ENCODE measurements at regions not wholly inside any gene's neighbourhood (a gene's known extent, or its start where the extent isn't known, plus 50 kb on each side); places are given as distances from the start of the nearest gene placed in this dataset.
"Not testable (repeated sequence)": the region's sequence is repeated elsewhere in the genome, so short reads cannot be mapped to it uniquely, and the experiment has no call there.

- H3K9me3 Mint-ChIP-seq: no peaks in the 10 kb centered on the region
- POLR2A ChIA-PET: no interaction called here
- H3K4me3 Mint-ChIP-seq: no peak overlapping the region
- H3K36me3 Mint-ChIP-seq (ENCODE audit: low read depth): no peaks in the 10 kb centered on the region
- CTCF ChIA-PET: no interaction called here
- DNase-seq: no peak
- no peaks in the 10 kb centered on the region for H3K27me3 Mint-ChIP-seq
- H3K4me1 Mint-ChIP-seq: peaks cover 11% of the 10 kb centered on the region
- no peak overlapping the region for H3K27ac Mint-ChIP-seq
Measured at GRCh38 chr1:38744452-38745350, 114.9 kb downstream of the RRAGC start.

DNA sequence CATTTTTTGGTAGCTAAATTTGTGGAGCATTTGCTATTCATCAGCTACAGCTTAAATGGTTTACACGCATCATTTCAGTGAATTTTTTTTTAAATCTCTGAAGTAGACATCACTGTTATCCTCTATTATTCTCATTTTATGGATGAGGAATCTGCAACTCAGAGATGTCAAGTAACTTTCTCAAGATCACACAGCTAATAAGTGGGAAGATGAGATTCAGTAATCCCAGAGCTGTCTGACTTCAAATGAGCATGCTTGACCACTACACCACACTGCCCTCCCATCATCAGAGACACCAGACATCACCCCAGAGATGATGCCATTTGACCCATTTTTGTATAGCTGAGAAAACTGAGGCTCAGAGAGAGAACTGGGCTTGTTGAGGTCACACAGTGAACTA lies 116.4 kb downstream of the RRAGC start:
- ChIA-PET CTCF (interaction anchor here (0.7 kb wide), 2 partner anchors 14 to 115 kb away, joined by 3 read pairs; no protein-coding TSS in a partner anchor), POLR2A (no interaction called here)
- no peak for DNase-seq
- Mint-ChIP-seq H3K36me3 (ENCODE audit: low read depth) (no peaks in the 10 kb centered on the region), H3K4me1 (peaks cover 11% of the 10 kb centered on the region), H3K27ac (no peak overlapping the region), H3K4me3 (no peak overlapping the region), H3K9me3 (no peaks in the 10 kb centered on the region), H3K27me3 (peaks cover 3% of the 10 kb centered on the region)

- Mint-ChIP-seq H3K36me3 (ENCODE audit: low read depth) (no peaks in the 10 kb centered on the region), H3K27ac (no peak overlapping the region), H3K4me1 (peaks cover 6% of the 10 kb centered on the region), H3K27me3 (peaks cover 3% of the 10 kb centered on the region), H3K9me3 (no peaks in the 10 kb centered on the region), H3K4me3 (no peak overlapping the region)
- ChIA-PET CTCF (no interaction called here), POLR2A (no interaction called here)
- DNase-seq: no peak
Measured at GRCh38 chr1:38741341-38741740, 118.2 kb downstream of the RRAGC start.

DNA sequence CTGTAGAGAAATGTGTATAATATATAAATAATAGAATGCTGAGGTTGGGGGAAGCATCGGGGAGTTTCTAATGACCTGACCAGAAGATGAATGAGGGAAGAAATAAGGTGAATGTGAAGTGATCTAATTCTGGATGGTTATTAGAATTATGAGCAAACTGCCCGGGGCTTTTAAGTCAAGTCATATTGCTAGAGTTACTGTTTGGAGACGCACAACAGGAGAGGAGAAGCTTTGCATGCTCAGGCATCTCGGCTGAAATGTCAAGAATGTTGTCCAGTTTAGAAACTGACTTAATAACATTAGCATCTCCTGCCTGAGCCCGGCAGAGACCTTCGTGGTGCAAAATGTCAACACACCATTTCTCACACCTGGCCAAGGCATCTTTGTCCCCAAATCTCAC lies 119.1 kb downstream of the RRAGC start:
- Mint-ChIP-seq H3K27me3 (peaks cover 5% of the 10 kb centered on the region), H3K4me1 (peaks cover under 1% of the 10 kb centered on the region), H3K4me3 (no peak overlapping the region), H3K9me3 (no peaks in the 10 kb centered on the region), H3K36me3 (ENCODE audit: low read depth) (no peaks in the 10 kb centered on the region), H3K27ac (no peak overlapping the region)
- ChIA-PET CTCF (no interaction called here), POLR2A (no interaction called here)
- no peak for DNase-seq

GRCh38 chr1:38738207-38738606 lies 121.4 kb downstream of the RRAGC start:
- ChIA-PET CTCF (interaction anchor here (0.5 kb wide), 1 partner anchor 993 kb away, joined by 3 read pairs; no protein-coding TSS in a partner anchor), POLR2A (no interaction called here)
- DNase-seq: no peak
- Mint-ChIP-seq H3K9me3 (no peaks in the 10 kb centered on the region), H3K36me3 (ENCODE audit: low read depth) (no peaks in the 10 kb centered on the region), H3K27ac (no peak overlapping the region), H3K27me3 (peaks cover 16% of the 10 kb centered on the region), H3K4me3 (no peak overlapping the region), H3K4me1 (no peaks in the 10 kb centered on the region)

DNA sequence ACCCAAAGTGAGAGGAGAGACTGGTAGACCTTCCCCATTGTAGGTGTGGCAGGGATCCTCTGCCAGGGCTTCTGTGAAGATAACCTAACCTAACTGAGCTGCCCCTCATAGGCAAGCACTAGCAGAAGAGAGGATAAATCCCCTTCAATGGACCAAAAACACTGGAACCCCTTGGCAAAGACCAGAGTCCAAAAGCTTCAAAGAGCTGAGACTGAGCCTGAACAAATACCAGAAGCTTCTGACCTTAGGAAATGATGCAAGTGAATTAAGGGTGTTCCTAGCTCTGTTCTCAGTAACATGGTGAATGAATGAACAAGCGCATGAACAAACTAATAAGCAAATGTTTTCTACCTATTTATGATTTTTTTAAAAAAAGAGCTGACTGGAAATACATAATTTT lies 123.2 kb downstream of the RRAGC start:
- ChIA-PET CTCF (interaction anchor here (1.4 kb wide), 1 partner anchor 239 kb away, joined by 3 read pairs; no protein-coding TSS in a partner anchor), POLR2A (no interaction called here)
- H3K36me3 Mint-ChIP-seq (ENCODE audit: low read depth): no peaks in the 10 kb centered on the region
- no peaks in the 10 kb centered on the region for H3K4me1 Mint-ChIP-seq
- H3K27ac Mint-ChIP-seq: no peak overlapping the region
- DNase-seq: no peak
- no peak overlapping the region for H3K4me3 Mint-ChIP-seq
- no peaks in the 10 kb centered on the region for H3K9me3 Mint-ChIP-seq
- H3K27me3 Mint-ChIP-seq: peaks cover 30% of the 10 kb centered on the region

GRCh38 chr1:38735651-38736161 lies 123.9 kb downstream of the RRAGC start:
- Mint-ChIP-seq H3K9me3 (no peaks in the 10 kb centered on the region), H3K27ac (no peak overlapping the region), H3K4me1 (no peaks in the 10 kb centered on the region), H3K27me3 (peaks cover 35% of the 10 kb centered on the region), H3K36me3 (ENCODE audit: low read depth) (no peaks in the 10 kb centered on the region), H3K4me3 (no peak overlapping the region)
- CTCF ChIA-PET: interaction anchor here (1.4 kb wide), 1 partner anchor 239 kb away, joined by 3 read pairs; no protein-coding TSS in a partner anchor
- POLR2A ChIA-PET: no interaction called here
- DNase-seq: no peak

DNA sequence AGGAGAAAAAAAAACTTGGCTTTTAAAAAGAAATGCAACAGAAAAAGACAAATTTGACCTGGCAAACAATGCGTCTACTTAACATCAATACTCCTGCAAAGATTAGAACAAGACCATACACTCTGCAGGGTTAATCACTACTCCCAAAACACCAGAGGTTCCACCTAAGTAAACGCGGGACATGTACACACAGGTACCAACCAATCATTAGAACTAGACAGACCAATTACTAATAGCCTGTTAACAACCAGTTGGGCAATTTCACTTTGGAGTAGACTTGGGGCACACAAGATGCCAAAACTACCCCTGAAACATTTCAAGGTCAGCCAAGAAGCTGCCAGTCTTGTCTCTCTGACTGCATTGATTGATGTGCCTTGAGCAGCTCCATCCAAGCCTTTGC lies 125.8 kb downstream of the RRAGC start:
- CTCF ChIA-PET: interaction anchor here (1.3 kb wide), 1 partner anchor 25 kb away, joined by 3 read pairs; no protein-coding TSS in a partner anchor
- Mint-ChIP-seq H3K4me3 (no peak overlapping the region), H3K27me3 (peaks cover 48% of the 10 kb centered on the region), H3K36me3 (ENCODE audit: low read depth) (no peaks in the 10 kb centered on the region), H3K4me1 (no peaks in the 10 kb centered on the region), H3K27ac (no peak overlapping the region), H3K9me3 (no peaks in the 10 kb centered on the region)
- POLR2A ChIA-PET: no interaction called here
- DNase-seq: no peak

- ChIA-PET CTCF (no interaction called here), POLR2A (no interaction called here)
- no peak overlapping the region for H3K27ac Mint-ChIP-seq
- no peaks in the 10 kb centered on the region for H3K9me3 Mint-ChIP-seq
- H3K4me1 Mint-ChIP-seq: no peaks in the 10 kb centered on the region
- no peak overlapping the region for H3K4me3 Mint-ChIP-seq
- H3K36me3 Mint-ChIP-seq (ENCODE audit: low read depth): no peaks in the 10 kb centered on the region
- no peak for DNase-seq
- peaks cover 76% of the 10 kb centered on the region for H3K27me3 Mint-ChIP-seq
Measured at GRCh38 chr1:38730511-38731397, 128.8 kb downstream of the RRAGC start.

DNA sequence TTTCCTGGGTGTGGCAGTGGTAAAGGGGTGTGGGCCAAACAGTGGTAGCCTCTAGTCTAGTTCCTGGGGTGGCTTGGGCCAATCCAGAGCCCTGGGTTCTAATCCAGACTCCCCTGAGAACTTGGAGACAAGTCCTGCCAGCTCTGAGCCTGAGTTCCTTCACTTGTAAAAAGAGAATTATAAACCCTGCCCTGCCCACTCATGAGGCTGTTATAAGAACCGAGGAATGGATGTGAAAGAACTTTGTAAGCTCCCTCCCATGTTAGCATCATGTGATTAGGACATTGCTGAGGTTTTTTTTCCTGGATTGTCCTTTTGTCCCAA lies 131.0 kb downstream of the RRAGC start:
- H3K4me3 Mint-ChIP-seq: no peak overlapping the region
- H3K4me1 Mint-ChIP-seq: no peaks in the 10 kb centered on the region
- H3K36me3 Mint-ChIP-seq (ENCODE audit: low read depth): no peaks in the 10 kb centered on the region
- no peaks in the 10 kb centered on the region for H3K9me3 Mint-ChIP-seq
- no peak overlapping the region for H3K27ac Mint-ChIP-seq
- ChIA-PET CTCF (no interaction called here), POLR2A (no interaction called here)
- no peak for DNase-seq
- peaks cover 73% of the 10 kb centered on the region for H3K27me3 Mint-ChIP-seq

DNA sequence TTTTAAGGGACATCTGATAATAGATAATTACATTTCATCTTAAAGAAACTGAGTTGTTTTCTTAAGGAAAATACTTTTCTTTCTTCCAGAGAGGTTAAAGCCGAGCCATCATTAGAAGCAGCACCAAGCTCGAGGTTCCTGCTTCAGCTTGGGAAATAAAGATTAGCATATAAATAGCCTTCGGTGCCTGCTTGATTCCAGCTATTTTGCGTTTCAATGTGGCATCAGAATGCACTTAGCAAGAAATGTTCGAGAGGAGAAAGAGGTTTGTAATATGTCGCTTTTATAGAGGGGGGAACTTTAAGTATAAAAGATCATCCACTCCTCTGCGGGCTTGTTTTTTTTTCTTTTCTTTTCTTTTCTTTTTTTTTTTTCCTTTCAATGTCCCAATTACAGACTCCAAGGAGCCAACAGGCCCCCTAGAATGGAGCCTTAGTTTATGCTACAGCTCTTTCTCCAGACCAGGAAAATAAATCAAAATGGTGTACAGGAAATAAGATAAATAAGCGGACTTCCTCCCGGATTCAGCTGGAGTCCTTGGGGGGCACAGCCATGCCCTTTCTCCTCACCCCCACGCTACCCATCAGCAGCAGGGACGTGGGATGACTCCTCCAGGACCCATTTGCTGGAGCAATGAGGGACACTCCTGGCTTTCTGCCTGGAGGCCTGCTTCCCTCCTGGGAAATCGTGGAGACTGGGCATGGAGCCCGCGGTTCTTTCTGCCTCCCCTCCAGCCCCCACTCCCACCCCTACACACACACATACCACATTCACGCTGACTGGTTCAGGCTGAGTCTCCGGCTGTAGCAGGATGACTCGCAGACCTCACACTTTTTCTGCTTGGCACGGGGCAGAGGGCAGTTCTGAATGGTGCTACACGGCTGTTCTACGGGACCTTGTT lies 131.6 kb downstream of the RRAGC start:
- H3K4me3 Mint-ChIP-seq: no peak overlapping the region
- no peaks in the 10 kb centered on the region for H3K4me1 Mint-ChIP-seq
- CTCF ChIA-PET: interaction anchor here (0.6 kb wide), 1 partner anchor 12 kb away, joined by 3 read pairs; no protein-coding TSS in a partner anchor
- no peak overlapping the region for H3K27ac Mint-ChIP-seq
- H3K27me3 Mint-ChIP-seq: peaks cover 73% of the 10 kb centered on the region
- H3K9me3 Mint-ChIP-seq: no peaks in the 10 kb centered on the region
- H3K36me3 Mint-ChIP-seq (ENCODE audit: low read depth): no peaks in the 10 kb centered on the region
- no peak for DNase-seq
- POLR2A ChIA-PET: no interaction called here

GRCh38 chr1:38725321-38725961 lies 134.1 kb downstream of the RRAGC start:
- H3K27me3 Mint-ChIP-seq: peaks cover 54% of the 10 kb centered on the region
- CTCF ChIA-PET, H3K27ac Mint-ChIP-seq: not testable (repeated sequence)

More at GRCh38 chr1:38725321-38725961, 134.1 kb downstream of the RRAGC start:
- H3K9me3 Mint-ChIP-seq; DNase-seq; H3K4me1 Mint-ChIP-seq; POLR2A ChIA-PET; H3K36me3 Mint-ChIP-seq (ENCODE audit: low read depth); H3K4me3 Mint-ChIP-seq: not testable (repeated sequence)

All from activated CD4-positive, alpha-beta T cell treated with anti-CD3 and anti-CD28 coated beads, Interleukin-2, amount 10 ng/mL, durations not matched to agents 7 days and 5 days (primary cell).